Stomach (tissue), 4 donors: ENCODE measurements at regions not wholly inside any gene's neighbourhood (a gene's known extent, or its start where the extent isn't known, plus 50 kb on each side); places are given as distances from the start of the nearest gene placed in this dataset.

ENCODE experiments used
- POLR2A ChIP-seq, 4 donors: fragments of 450-650 bp; IDR thresholded peaks; one replicate each; pipeline ENCODE4 v1.6.1; 2016; ENCODE audit warnings: antibody characterized with exemption in 4 of 4, control low read depth in 2 of 4, mild to moderate bottlenecking in 1 of 4, moderate library complexity in 1 of 4
- TF ChIP-seq, protein P1 (sequence below), 7 experiments: fragments of 450-650 bp in 4 of 7; fragments of 200-600 bp in 3 of 7; sonication (generic) in 3 of 7; IDR thresholded peaks; one replicate each; pipeline ENCODE4 v1.5.1; 2016 to 2019; ENCODE audit warnings: antibody characterized with exemption in 7 of 7, control low read depth in 2 of 7, mild to moderate bottlenecking in 1 of 7

DNA sequence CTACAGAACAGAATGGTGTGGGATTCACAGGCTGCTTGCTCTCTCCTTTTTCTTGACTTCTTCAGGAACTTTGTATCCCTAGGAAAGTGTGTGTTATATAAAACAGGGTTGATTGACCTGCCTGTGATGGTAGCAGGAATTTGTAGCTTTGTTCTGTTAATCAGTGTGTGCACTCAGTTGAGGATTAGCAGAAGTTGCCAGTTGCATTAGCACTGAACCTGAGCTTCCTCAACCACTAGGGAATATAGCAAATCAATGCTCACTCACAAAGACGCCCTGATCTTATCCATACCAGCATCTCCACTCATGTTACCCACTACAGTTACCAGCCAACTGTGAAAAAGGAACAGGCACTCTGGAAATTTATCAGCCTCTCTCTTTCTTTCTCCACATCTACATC, 319.1 kb upstream of the EMCN start:
- no peak for TF ChIP-seq POLR2A (IDR thresholded peaks at IDR 0.05)
- TF ChIP-seq, protein P1, sequence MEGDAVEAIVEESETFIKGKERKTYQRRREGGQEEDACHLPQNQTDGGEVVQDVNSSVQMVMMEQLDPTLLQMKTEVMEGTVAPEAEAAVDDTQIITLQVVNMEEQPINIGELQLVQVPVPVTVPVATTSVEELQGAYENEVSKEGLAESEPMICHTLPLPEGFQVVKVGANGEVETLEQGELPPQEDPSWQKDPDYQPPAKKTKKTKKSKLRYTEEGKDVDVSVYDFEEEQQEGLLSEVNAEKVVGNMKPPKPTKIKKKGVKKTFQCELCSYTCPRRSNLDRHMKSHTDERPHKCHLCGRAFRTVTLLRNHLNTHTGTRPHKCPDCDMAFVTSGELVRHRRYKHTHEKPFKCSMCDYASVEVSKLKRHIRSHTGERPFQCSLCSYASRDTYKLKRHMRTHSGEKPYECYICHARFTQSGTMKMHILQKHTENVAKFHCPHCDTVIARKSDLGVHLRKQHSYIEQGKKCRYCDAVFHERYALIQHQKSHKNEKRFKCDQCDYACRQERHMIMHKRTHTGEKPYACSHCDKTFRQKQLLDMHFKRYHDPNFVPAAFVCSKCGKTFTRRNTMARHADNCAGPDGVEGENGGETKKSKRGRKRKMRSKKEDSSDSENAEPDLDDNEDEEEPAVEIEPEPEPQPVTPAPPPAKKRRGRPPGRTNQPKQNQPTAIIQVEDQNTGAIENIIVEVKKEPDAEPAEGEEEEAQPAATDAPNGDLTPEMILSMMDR (IDR thresholded peaks at IDR 0.05): no peak
